GM23248 (cell line): ENCODE measurements at regions not wholly inside any gene's neighbourhood (a gene's known extent, or its start where the extent isn't known, plus 50 kb on each side); places are given as distances from the start of the nearest gene placed in this dataset.

Experiments
- EZH2 ChIP-seq: fragments of 200-600 bp; sonication (generic); IDR thresholded peaks from 2 replicates; pipeline ENCODE4 v1.6.1; 2018; ENCODE audit warnings: antibody characterized with exemption, mild to moderate bottlenecking; ENCODE audit not compliant: insufficient read depth, poor library complexity, severe bottlenecking
- EZH2phosphoT487 ChIP-seq: fragments of 200-600 bp; sonication (generic); IDR thresholded peaks from 2 replicates; pipeline ENCODE4 v1.6.1; 2018; ENCODE audit warnings: antibody characterized with exemption, moderate library complexity, mild to moderate bottlenecking, low read depth; ENCODE audit not compliant: insufficient read depth

GRCh38 chr16:48997081-48997615 is 284.5 kb downstream of the CBLN1 start:
- TF ChIP-seq EZH2phosphoT487, result no peak
- no peak for TF ChIP-seq EZH2
